HCT116 (cell line): ENCODE measurements at regions not wholly inside any gene's neighbourhood (a gene's known extent, or its start where the extent isn't known, plus 50 kb on each side); places are given as distances from the start of the nearest gene placed in this dataset.

ENCODE experiments used
- ATAC-seq: fragments of 200-7000 bp; cut with Tn5 transposase; 2 replicates; pipeline ENCODE4 v1.9.1; 2020; ENCODE audit warnings: mild to moderate bottlenecking, moderate library complexity
- BruUV-seq: library from RNA; stranded (reverse); fragments of 400-500 nt; replicated peaks from 2 replicates; lab custom pipeline; 2021; lab: Mats Ljungman, UMichigan
- CTCF ChIA-PET: fragments of 300-600 bp; sonication (Branson Sonifier 250); formaldehyde crosslinking; loops from one replicate; lab custom pipeline; 2021; ENCODE audit warnings: antibody characterized with exemption; lab: Charles Lee
- POLR2A ChIA-PET: fragments of 300-600, 350-600 bp; sonication (Branson Sonifier 250); formaldehyde crosslinking; loops from one replicate; lab custom pipeline; 2021; ENCODE audit warnings: antibody characterized with exemption; lab: Charles Lee
- RAD21 ChIA-PET, 2 experiments: fragments of 300-600 bp; sonication (Branson Sonifier 250); formaldehyde crosslinking; loops; one replicate each; lab custom pipeline; 2023; ENCODE audit warnings: low total read pairs in 2 of 2; ENCODE audit not compliant: uncharacterized antibody in 2 of 2, unreplicated experiment in 2 of 2, low non-redundant PET in 1 of 2; lab: Charles Lee
- DNase-seq: peaks from one replicate; pipeline ENCODE4 v3.0.0-alpha.2; 2010; ENCODE audit warnings: low read depth, low spot score
- H2AFZ ChIP-seq: fragments of 200-600 bp; shearing (Covaris generic), sonication (generic); 2 replicates; pipeline ENCODE4 v1.6.1; 2017; ENCODE audit warnings: low read depth, mixed run types, mixed read lengths, antibody characterized with exemption, low read length; ENCODE audit not compliant: poor library complexity, severe bottlenecking
- H3K27ac ChIP-seq: 2 replicates; pipeline ENCODE4 v1.5.1; 2012; ENCODE audit warnings: low read depth, low read length
- H3K27me3 ChIP-seq: fragments of 200-600 bp; sonication (generic); 2 replicates; pipeline ENCODE4 v1.6.1; 2016; ENCODE audit warnings: mixed run types, low read length, mixed read lengths; ENCODE audit not compliant: insufficient read depth
- H3K36me3 ChIP-seq, 2 experiments: fragments of 200-500 bp in 1 of 2; fragments of 200-600 bp in 1 of 2; sonication (Bioruptor generic) in 1 of 2; sonication (generic) in 1 of 2; 2 replicates each; pipeline versions ENCODE4 v1.5.1 to v1.6.1; 2014 to 2016; ENCODE audit warnings: low read length in 2 of 2, inconsistent platforms in 1 of 2, mixed read lengths in 1 of 2, mixed run types in 1 of 2; ENCODE audit not compliant: insufficient read depth in 2 of 2, control insufficient read depth in 1 of 2
- H3K4me1 ChIP-seq, 2 experiments: fragments of 200-600 bp in 1 of 2; sonication (generic) in 1 of 2; 2 replicates each; pipeline versions ENCODE4 v1.5.1 to v1.6.1; 2012 to 2017; ENCODE audit warnings: low read length in 2 of 2, inconsistent platforms in 1 of 2, mild to moderate bottlenecking in 1 of 2, mixed read lengths in 1 of 2, mixed run types in 1 of 2, moderate library complexity in 1 of 2; ENCODE audit not compliant: insufficient read depth in 2 of 2, control insufficient read depth in 1 of 2
- H3K4me2 ChIP-seq: fragments of 200-600 bp; sonication (generic); 2 replicates; pipeline ENCODE4 v1.6.1; 2017; ENCODE audit warnings: mixed run types, low read length, mixed read lengths
- H3K4me3 ChIP-seq, 2 experiments: fragments of 200-600 bp in 1 of 2; sonication (generic) in 1 of 2; replicated peaks in 1 of 2; 2 replicates each; pipeline ENCODE4 v1.5.1; 2011 to 2016; ENCODE audit warnings: low read length in 2 of 2, control low read depth in 1 of 2, low read depth in 1 of 2, mild to moderate bottlenecking in 1 of 2, mixed read lengths in 1 of 2, mixed run types in 1 of 2
- H3K79me2 ChIP-seq: fragments of 200-600 bp; sonication (generic); 2 replicates; pipeline ENCODE4 v1.6.1; 2017; ENCODE audit warnings: mild to moderate bottlenecking, mixed run types, low read length, moderate library complexity, mixed read lengths; ENCODE audit not compliant: insufficient read depth
- H3K9ac ChIP-seq: fragments of 200-600 bp; sonication (generic); 2 replicates; pipeline ENCODE4 v1.6.1; 2016; ENCODE audit warnings: low read length, mixed read lengths
- H3K9me2 ChIP-seq: fragments of 200-600 bp; sonication (generic), shearing (Covaris generic); 2 replicates; pipeline ENCODE4 v1.6.1; 2017; ENCODE audit warnings: mixed run types, mild to moderate bottlenecking, moderate library complexity; ENCODE audit not compliant: insufficient read depth
- H3K9me3 ChIP-seq, 2 experiments: fragments of 200-500 bp in 1 of 2; fragments of 200-600 bp in 1 of 2; sonication (Bioruptor generic) in 1 of 2; sonication (generic) in 1 of 2; 2 replicates each; pipeline ENCODE4 v1.6.1; 2014 to 2017; ENCODE audit warnings: low read length in 2 of 2, mixed read lengths in 2 of 2, inconsistent platforms in 1 of 2, low read depth in 1 of 2, mild to moderate bottlenecking in 1 of 2, mixed run types in 1 of 2, moderate library complexity in 1 of 2; ENCODE audit not compliant: control insufficient read depth in 1 of 2, insufficient read depth in 1 of 2
- H4K20me1 ChIP-seq: fragments of 200-600 bp; sonication (generic), shearing (Covaris generic); 2 replicates; pipeline ENCODE4 v1.6.1; 2017; ENCODE audit warnings: mixed run types, mild to moderate bottlenecking, moderate library complexity; ENCODE audit not compliant: insufficient read depth
- CBX3 ChIP-seq: IDR thresholded peaks from 2 replicates; pipeline ENCODE4 v1.6.1; 2012; ENCODE audit warnings: low read depth
- EGR1 ChIP-seq: IDR thresholded peaks from 2 replicates; pipeline ENCODE4 v1.6.1; 2012; ENCODE audit warnings: low read depth
- EZH2 ChIP-seq: fragments of 200-600 bp; sonication (generic); IDR thresholded peaks from 2 replicates; pipeline ENCODE4 v1.6.1; 2017; ENCODE audit warnings: antibody characterized with exemption, mixed run types
- EZH2phosphoT487 ChIP-seq: fragments of 200-600 bp; IDR thresholded peaks from 2 replicates; pipeline ENCODE4 v1.6.1; 2018; ENCODE audit warnings: antibody characterized with exemption, borderline replicate concordance
- FOSL1 ChIP-seq: IDR thresholded peaks from 2 replicates; pipeline ENCODE4 v1.6.1; 2012; ENCODE audit warnings: low read depth
- POLR2A ChIP-seq: IDR thresholded peaks from 2 replicates; pipeline ENCODE4 v1.7.0; 2011; ENCODE audit warnings: borderline replicate concordance; ENCODE audit not compliant: insufficient read depth, insufficient read length; ENCODE audit errors: extremely low read depth
- POLR2AphosphoS5 ChIP-seq: IDR thresholded peaks from 2 replicates; pipeline ENCODE4 v1.6.1; 2011; ENCODE audit warnings: mild to moderate bottlenecking, low read depth, low read length, moderate library complexity
- RAD21 ChIP-seq: IDR thresholded peaks from 2 replicates; pipeline ENCODE4 v1.6.1; 2012; ENCODE audit warnings: low read depth, mild to moderate bottlenecking
- REST ChIP-seq: IDR thresholded peaks from 2 replicates; pipeline ENCODE4 v1.6.1; 2012; ENCODE audit warnings: low read depth
- SP1 ChIP-seq: IDR thresholded peaks from 2 replicates; pipeline ENCODE4 v1.6.1; 2012; ENCODE audit warnings: low read depth
- TCF7L2 ChIP-seq: IDR thresholded peaks from 2 replicates; pipeline ENCODE4 v1.7.0; 2011; ENCODE audit warnings: borderline replicate concordance, inconsistent platforms; ENCODE audit not compliant: insufficient read depth, insufficient read length; ENCODE audit errors: extremely low read depth
- YY1 ChIP-seq: IDR thresholded peaks from 2 replicates; pipeline ENCODE4 v1.6.1; 2011; ENCODE audit warnings: low read length, low read depth, moderate library complexity, mild to moderate bottlenecking; ENCODE audit not compliant: insufficient replicate concordance; ENCODE audit errors: extremely low read depth
- ZFX ChIP-seq: fragments of 450-650 bp; IDR thresholded peaks from 2 replicates; pipeline ENCODE4 v1.6.1; 2017
- ZNF274 ChIP-seq: fragments of 200-500 bp; sonication (Bioruptor generic); IDR thresholded peaks from 2 replicates; pipeline ENCODE4 v1.6.1; 2014; ENCODE audit warnings: mild to moderate bottlenecking, low read depth, low read length, inconsistent platforms
- intact Hi-C: fragments of 100-400 bp; cut with micrococcal nuclease; formaldehyde crosslinking; loops from 2 replicates; pipeline ENCODE4 v1.10.0; 2022
- TF ChIP-seq, protein P1 (sequence below), 3 experiments: fragments of 200-600 bp in 1 of 3; sonication (generic) in 1 of 3; IDR thresholded peaks in 2 of 3; conservative IDR thresholded peaks in 1 of 3; 2 replicates each; pipeline ENCODE4 v1.5.1; 2012 to 2017; ENCODE audit warnings: low read depth in 2 of 3, low read length in 2 of 3, antibody characterized with exemption in 1 of 3, borderline replicate concordance in 1 of 3, control low read depth in 1 of 3, mild to moderate bottlenecking in 1 of 3, mixed read lengths in 1 of 3, mixed run types in 1 of 3, moderate library complexity in 1 of 3; ENCODE audit not compliant: insufficient read depth in 1 of 3
- TF ChIP-seq, protein P2 (sequence below): IDR thresholded peaks from 2 replicates; pipeline ENCODE4 v1.6.1; 2011; ENCODE audit warnings: mild to moderate bottlenecking, low read length, moderate library complexity; ENCODE audit not compliant: insufficient replicate concordance; ENCODE audit errors: extremely low read depth
- TF ChIP-seq, protein P3 (sequence below): IDR thresholded peaks from 2 replicates; pipeline ENCODE4 v1.6.1; 2012

- no peaks in the 10 kb centered on the region for H3K9me3 ChIP-seq
- H3K4me1 ChIP-seq = no peaks in the 10 kb centered on the region; a peak in 1 of 4 replicates
- H3K4me3 ChIP-seq = no peak overlapping the region
- H3K36me3 ChIP-seq = no peaks in the 10 kb centered on the region
- no TSS peak for BruUV-seq
- DNase-seq (no peak), ATAC-seq (no peak)
- H3K27me3 ChIP-seq = no peaks in the 10 kb centered on the region
- no peak overlapping the region for H3K9ac ChIP-seq
- no peak for TF ChIP-seq EGR1
- no peak for TF ChIP-seq CBX3
- TF ChIP-seq ZFX = no peak
- no peak for TF ChIP-seq POLR2AphosphoS5
- TF ChIP-seq, protein P1, sequence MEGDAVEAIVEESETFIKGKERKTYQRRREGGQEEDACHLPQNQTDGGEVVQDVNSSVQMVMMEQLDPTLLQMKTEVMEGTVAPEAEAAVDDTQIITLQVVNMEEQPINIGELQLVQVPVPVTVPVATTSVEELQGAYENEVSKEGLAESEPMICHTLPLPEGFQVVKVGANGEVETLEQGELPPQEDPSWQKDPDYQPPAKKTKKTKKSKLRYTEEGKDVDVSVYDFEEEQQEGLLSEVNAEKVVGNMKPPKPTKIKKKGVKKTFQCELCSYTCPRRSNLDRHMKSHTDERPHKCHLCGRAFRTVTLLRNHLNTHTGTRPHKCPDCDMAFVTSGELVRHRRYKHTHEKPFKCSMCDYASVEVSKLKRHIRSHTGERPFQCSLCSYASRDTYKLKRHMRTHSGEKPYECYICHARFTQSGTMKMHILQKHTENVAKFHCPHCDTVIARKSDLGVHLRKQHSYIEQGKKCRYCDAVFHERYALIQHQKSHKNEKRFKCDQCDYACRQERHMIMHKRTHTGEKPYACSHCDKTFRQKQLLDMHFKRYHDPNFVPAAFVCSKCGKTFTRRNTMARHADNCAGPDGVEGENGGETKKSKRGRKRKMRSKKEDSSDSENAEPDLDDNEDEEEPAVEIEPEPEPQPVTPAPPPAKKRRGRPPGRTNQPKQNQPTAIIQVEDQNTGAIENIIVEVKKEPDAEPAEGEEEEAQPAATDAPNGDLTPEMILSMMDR (IDR thresholded peaks at IDR 0.05 in 2 of 3, conservative IDR thresholded peaks at IDR 0.05 in 1 of 3; ENCODE audit: borderline replicate concordance in 1 of 3, insufficient read depth in 1 of 3, low read depth in 2 of 3, low read length in 2 of 3) = no peak
- no peak for TF ChIP-seq TCF7L2
- TF ChIP-seq EZH2phosphoT487 = no peak
- no peak for TF ChIP-seq REST
- TF ChIP-seq EZH2 = no peak
- TF ChIP-seq, protein P2, sequence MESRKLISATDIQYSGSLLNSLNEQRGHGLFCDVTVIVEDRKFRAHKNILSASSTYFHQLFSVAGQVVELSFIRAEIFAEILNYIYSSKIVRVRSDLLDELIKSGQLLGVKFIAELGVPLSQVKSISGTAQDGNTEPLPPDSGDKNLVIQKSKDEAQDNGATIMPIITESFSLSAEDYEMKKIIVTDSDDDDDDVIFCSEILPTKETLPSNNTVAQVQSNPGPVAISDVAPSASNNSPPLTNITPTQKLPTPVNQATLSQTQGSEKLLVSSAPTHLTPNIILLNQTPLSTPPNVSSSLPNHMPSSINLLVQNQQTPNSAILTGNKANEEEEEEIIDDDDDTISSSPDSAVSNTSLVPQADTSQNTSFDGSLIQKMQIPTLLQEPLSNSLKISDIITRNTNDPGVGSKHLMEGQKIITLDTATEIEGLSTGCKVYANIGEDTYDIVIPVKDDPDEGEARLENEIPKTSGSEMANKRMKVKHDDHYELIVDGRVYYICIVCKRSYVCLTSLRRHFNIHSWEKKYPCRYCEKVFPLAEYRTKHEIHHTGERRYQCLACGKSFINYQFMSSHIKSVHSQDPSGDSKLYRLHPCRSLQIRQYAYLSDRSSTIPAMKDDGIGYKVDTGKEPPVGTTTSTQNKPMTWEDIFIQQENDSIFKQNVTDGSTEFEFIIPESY = no peak
- TF ChIP-seq ZNF274 = no peak
- TF ChIP-seq, protein P3, sequence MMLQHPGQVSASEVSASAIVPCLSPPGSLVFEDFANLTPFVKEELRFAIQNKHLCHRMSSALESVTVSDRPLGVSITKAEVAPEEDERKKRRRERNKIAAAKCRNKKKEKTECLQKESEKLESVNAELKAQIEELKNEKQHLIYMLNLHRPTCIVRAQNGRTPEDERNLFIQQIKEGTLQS = no peak
- TF ChIP-seq FOSL1 = no peak
- no peak for TF ChIP-seq YY1
- TF ChIP-seq RAD21 = no peak
- TF ChIP-seq POLR2A = no peak
- no peak for TF ChIP-seq SP1
- intact Hi-C loops = no loop called here
- CTCF ChIA-PET = no interaction called here
- no peaks in the 10 kb centered on the region for H3K79me2 ChIP-seq
- RAD21 ChIA-PET = no interaction called here
- H2AFZ ChIP-seq = no peak overlapping the region
- H4K20me1 ChIP-seq = no peaks in the 10 kb centered on the region
- peak overlapping the region; percentile 13; the same call in 1 of the 2 replicates for H3K4me2 ChIP-seq
- no peak overlapping the region for H3K27ac ChIP-seq
- H3K9me2 ChIP-seq = no peaks in the 10 kb centered on the region; the same call in 1 of the 2 replicates
- POLR2A ChIA-PET = no interaction called here
These were observed 581.5 kb downstream of the STIM2 start for GRCh38 chr4:27442146-27442545.
